ENCODE measurements at regions not wholly inside any gene's neighbourhood (a gene's known extent, or its start where the extent isn't known, plus 50 kb on each side); places are given as distances from the start of the nearest gene placed in this dataset.
"Not testable (repeated sequence)": the region's sequence is repeated elsewhere in the genome, so short reads cannot be mapped to it uniquely, and the experiment has no call there.

DNA sequence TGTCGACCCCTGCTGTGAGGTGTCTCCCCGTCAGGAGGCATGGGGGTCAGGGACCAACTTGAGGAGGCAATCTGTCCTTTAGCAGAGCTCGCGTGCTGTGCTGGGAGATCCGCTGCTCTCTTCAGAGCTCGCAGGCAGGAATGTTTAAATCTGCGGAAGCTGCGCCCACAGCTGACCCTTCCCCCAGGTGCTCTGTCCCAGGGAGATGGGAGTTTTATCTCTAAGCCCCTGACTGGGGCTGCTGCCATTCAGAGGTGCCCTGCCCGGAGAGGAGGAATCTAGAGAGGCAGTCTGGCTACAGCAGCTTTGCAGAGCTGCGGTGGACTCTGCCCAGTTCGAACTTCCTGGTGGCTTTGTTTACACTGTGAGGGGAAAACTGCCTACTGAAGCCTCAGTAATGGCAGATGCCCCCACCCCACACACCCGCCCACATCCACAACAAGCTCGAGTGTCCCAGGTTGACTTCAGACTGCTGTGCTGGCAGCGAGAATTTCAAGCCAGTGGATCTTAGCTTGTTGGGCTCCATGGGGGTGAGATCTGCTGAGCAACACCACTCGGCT is 133.1 kb downstream of the CENPC start:
- H3K27ac ChIP-seq, H3K27me3 ChIP-seq, H3K36me3 ChIP-seq, H3K9me3 ChIP-seq, H3K4me3 ChIP-seq, DNase-seq, H3K4me1 ChIP-seq: not testable (repeated sequence)

DNA sequence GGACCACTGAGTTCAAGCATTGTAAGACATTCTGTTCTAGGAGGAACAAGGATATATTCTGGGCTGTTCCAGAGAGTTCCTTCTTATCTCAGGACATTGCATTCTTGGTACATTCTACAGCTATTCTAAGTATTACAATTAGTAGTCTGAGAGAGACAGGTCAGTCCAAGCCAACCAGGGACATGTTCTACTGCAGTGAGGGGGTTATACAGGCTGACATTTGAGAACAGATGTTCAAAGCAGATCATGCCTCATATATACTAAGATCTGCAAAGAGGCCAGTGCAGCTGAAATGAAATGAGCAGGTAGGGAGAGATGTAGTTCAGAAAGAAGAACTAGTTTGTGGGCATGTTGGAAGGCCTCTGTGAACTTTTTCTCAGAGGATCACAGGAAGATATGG is 142.0 kb downstream of the CENPC start:
- H3K27me3 ChIP-seq: no peaks in the 10 kb centered on the region
- no peak overlapping the region for H3K4me3 ChIP-seq
- no peaks in the 10 kb centered on the region for H3K4me1 ChIP-seq
- no peaks in the 10 kb centered on the region for H3K9me3 ChIP-seq
- H3K27ac ChIP-seq: no peak overlapping the region
- TF ChIP-seq, protein P1, sequence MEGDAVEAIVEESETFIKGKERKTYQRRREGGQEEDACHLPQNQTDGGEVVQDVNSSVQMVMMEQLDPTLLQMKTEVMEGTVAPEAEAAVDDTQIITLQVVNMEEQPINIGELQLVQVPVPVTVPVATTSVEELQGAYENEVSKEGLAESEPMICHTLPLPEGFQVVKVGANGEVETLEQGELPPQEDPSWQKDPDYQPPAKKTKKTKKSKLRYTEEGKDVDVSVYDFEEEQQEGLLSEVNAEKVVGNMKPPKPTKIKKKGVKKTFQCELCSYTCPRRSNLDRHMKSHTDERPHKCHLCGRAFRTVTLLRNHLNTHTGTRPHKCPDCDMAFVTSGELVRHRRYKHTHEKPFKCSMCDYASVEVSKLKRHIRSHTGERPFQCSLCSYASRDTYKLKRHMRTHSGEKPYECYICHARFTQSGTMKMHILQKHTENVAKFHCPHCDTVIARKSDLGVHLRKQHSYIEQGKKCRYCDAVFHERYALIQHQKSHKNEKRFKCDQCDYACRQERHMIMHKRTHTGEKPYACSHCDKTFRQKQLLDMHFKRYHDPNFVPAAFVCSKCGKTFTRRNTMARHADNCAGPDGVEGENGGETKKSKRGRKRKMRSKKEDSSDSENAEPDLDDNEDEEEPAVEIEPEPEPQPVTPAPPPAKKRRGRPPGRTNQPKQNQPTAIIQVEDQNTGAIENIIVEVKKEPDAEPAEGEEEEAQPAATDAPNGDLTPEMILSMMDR (IDR thresholded peaks at IDR 0.05): no peak
- TF ChIP-seq POLR2A (IDR thresholded peaks at IDR 0.05): no peak
- DNase-seq: no peak
- H3K36me3 ChIP-seq: no peaks in the 10 kb centered on the region

DNA sequence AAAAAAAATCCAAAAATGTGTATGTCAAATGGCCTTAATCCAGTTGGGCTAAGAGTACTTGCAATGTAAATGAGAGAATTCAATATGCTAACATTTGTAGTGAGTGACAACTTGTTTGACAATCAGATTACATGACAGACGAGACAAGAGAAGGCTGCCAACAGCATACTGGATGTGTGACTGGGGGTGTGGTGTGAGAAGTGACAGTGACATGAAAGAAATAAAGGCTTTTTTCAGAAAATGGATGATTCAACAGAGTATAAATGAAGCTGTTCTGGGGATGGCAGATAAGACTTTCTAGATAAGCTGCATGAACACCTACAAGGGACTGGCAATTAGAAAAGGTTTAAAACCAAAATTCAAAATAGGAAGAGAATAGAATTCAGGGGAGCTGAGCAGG is 143.4 kb downstream of the CENPC start:
- Histone ChIP-seq H3K27me3 (no peaks in the 10 kb centered on the region), H3K4me1 (no peaks in the 10 kb centered on the region), H3K4me3 (no peak overlapping the region), H3K36me3 (no peaks in the 10 kb centered on the region), H3K9me3 (no peaks in the 10 kb centered on the region), H3K27ac (no peak overlapping the region)
- TF ChIP-seq, protein P1 (IDR thresholded peaks at IDR 0.05): no peak
- TF ChIP-seq POLR2A (IDR thresholded peaks at IDR 0.05): no peak
- DNase-seq: no peak

DNA sequence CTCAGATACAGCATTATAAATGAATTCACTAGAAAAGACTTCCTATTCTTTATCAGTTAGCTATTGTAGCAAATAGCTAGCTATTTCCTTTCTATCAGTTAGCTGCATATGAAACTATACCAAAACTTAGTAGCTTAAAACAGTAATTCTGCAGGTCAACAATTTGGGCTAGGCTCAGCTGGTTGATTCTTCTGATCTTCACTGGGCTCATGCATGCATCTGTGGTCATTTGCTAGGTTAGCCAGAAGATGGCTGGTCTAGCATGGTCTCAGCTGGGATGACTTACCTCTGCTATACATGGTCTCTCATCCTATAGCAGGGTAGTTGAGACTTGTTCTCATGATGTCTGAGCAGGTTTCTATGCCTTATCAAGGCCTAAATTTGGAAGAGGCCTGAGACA is 147.4 kb downstream of the CENPC start:
- TF ChIP-seq, protein P1 (IDR thresholded peaks at IDR 0.05): no peak
- TF ChIP-seq POLR2A (IDR thresholded peaks at IDR 0.05): no peak
- no peaks in the 10 kb centered on the region for H3K9me3 ChIP-seq
- DNase-seq: no peak
- H3K27me3 ChIP-seq: no peaks in the 10 kb centered on the region
- H3K4me3 ChIP-seq: no peak overlapping the region
- no peaks in the 10 kb centered on the region for H3K36me3 ChIP-seq
- no peaks in the 10 kb centered on the region for H3K4me1 ChIP-seq
- H3K27ac ChIP-seq: no peak overlapping the region

DNA sequence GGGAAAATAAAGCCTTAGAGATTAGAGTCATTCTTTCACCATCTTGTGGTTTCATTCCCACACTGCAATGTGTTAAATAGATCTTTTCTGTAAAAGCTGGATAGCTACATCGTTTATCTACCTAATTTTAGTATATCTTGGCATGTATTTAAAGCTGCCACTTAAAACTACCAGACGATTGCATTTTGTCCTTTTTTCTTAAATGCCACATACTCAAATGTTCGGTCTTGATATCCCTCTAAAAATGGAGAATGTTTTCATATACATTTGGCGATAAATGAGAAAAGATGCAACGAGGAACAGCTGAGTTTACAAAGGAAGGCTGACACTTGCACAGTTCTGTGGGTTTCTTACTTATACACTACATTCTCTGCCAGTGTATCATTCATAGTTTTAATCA is 148.3 kb downstream of the CENPC start:
- DNase-seq: no peak
- Histone ChIP-seq H3K4me3 (no peak overlapping the region), H3K4me1 (no peaks in the 10 kb centered on the region), H3K36me3 (no peaks in the 10 kb centered on the region), H3K27ac (no peak overlapping the region), H3K9me3 (no peaks in the 10 kb centered on the region), H3K27me3 (no peaks in the 10 kb centered on the region)
- TF ChIP-seq, protein P1 (IDR thresholded peaks at IDR 0.05): no peak
- TF ChIP-seq POLR2A (IDR thresholded peaks at IDR 0.05): no peak

DNA sequence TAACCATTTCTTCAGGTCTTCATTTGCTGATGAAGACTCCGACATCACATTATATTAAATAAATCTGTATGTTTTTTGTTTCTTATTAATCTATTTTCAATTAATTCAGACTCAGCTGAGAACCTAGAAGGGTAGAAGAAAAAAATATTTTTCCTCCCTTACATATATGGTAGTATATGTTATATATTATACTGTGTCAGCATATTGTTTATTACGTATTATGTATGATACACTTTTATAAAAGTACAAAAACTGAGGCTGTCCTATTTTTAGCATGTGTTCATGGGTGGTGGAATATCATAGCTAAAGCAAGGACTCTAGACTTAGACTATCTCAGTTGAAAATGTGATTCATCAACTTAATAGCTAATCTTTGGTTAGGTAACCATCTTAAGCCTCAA is 149.3 kb downstream of the CENPC start:
- H3K36me3 ChIP-seq: no peaks in the 10 kb centered on the region
- H3K27ac ChIP-seq: no peak overlapping the region
- no peaks in the 10 kb centered on the region for H3K27me3 ChIP-seq
- H3K4me3 ChIP-seq: no peak overlapping the region
- DNase-seq: no peak
- no peaks in the 10 kb centered on the region for H3K9me3 ChIP-seq
- TF ChIP-seq POLR2A (IDR thresholded peaks at IDR 0.05): no peak
- TF ChIP-seq, protein P1 (IDR thresholded peaks at IDR 0.05): no peak
- no peaks in the 10 kb centered on the region for H3K4me1 ChIP-seq
